ENCODE measurements at regions not wholly inside any gene's neighbourhood (a gene's known extent, or its start where the extent isn't known, plus 50 kb on each side); places are given as distances from the start of the nearest gene placed in this dataset.

- TF ChIP-seq, protein P1, sequence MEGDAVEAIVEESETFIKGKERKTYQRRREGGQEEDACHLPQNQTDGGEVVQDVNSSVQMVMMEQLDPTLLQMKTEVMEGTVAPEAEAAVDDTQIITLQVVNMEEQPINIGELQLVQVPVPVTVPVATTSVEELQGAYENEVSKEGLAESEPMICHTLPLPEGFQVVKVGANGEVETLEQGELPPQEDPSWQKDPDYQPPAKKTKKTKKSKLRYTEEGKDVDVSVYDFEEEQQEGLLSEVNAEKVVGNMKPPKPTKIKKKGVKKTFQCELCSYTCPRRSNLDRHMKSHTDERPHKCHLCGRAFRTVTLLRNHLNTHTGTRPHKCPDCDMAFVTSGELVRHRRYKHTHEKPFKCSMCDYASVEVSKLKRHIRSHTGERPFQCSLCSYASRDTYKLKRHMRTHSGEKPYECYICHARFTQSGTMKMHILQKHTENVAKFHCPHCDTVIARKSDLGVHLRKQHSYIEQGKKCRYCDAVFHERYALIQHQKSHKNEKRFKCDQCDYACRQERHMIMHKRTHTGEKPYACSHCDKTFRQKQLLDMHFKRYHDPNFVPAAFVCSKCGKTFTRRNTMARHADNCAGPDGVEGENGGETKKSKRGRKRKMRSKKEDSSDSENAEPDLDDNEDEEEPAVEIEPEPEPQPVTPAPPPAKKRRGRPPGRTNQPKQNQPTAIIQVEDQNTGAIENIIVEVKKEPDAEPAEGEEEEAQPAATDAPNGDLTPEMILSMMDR (IDR thresholded peaks at IDR 0.05), result no peak
- TF ChIP-seq EZH2 (IDR thresholded peaks at IDR 0.05; ENCODE audit: borderline replicate concordance, insufficient read depth, low read depth, low read length, poor library complexity, severe bottlenecking), result no peak
These were observed 99.6 kb upstream of the SEMA3D start for GRCh38 chr7:85286446-85286845.
